GM19023 (cell line): ENCODE measurements at regions not wholly inside any gene's neighbourhood (a gene's known extent, or its start where the extent isn't known, plus 50 kb on each side); places are given as distances from the start of the nearest gene placed in this dataset.
"Not testable (repeated sequence)": the region's sequence is repeated elsewhere in the genome, so short reads cannot be mapped to it uniquely, and the experiment has no call there.

Experiments used
- ATAC-seq: cut with Tn5 transposase; IDR thresholded peaks from one replicate; pipeline ENCODE4 v1.9.1; 2021; ENCODE audit warnings: mild to moderate bottlenecking, moderate library complexity; ENCODE audit not compliant: unreplicated experiment

GRCh38 chr7:130845581-130846085, 111.6 kb upstream of the KLF14 start:
- no peak for ATAC-seq

- no peak for ATAC-seq
These were observed 115.6 kb upstream of the KLF14 start for GRCh38 chr7:130849604-130850003.

- ATAC-seq: no peak
These were observed 116.9 kb upstream of the KLF14 start for GRCh38 chr7:130850956-130851355.

- no peak for ATAC-seq
These were observed 118.9 kb upstream of the KLF14 start for GRCh38 chr7:130852867-130853266.

GRCh38 chr7:130853503-130854279, 119.7 kb upstream of the KLF14 start:
- ATAC-seq: no peak

- ATAC-seq: no peak
These were observed 120.5 kb upstream of the KLF14 start for GRCh38 chr7:130854481-130854880.

- ATAC-seq: no peak
These were observed 122.9 kb upstream of the KLF14 start for GRCh38 chr7:130856866-130857265.

GRCh38 chr7:130860832-130861231, 126.8 kb upstream of the KLF14 start:
- not testable (repeated sequence) for ATAC-seq

GRCh38 chr7:130865408-130866236, 131.6 kb upstream of the KLF14 start:
- no peak for ATAC-seq

- no peak for ATAC-seq
These were observed 133.0 kb upstream of the KLF14 start for GRCh38 chr7:130867039-130867438.

GRCh38 chr7:130867581-130868136, 133.7 kb upstream of the KLF14 start:
- no peak for ATAC-seq

- no peak for ATAC-seq
These were observed 134.1 kb upstream of the KLF14 start for GRCh38 chr7:130868139-130868538.

- ATAC-seq: no peak
These were observed 135.9 kb upstream of the KLF14 start for GRCh38 chr7:130869918-130870317.

- ATAC-seq: no peak
These were observed 138.3 kb upstream of the KLF14 start for GRCh38 chr7:130872341-130872740.

- ATAC-seq: no peak
These were observed 138.9 kb upstream of the KLF14 start for GRCh38 chr7:130872756-130873448.

GRCh38 chr7:130874071-130874915, 140.3 kb upstream of the KLF14 start:
- no peak for ATAC-seq

- no peak for ATAC-seq
These were observed 141.3 kb upstream of the KLF14 start for GRCh38 chr7:130875265-130875741.

- ATAC-seq: no peak
These were observed 141.9 kb upstream of the KLF14 start for GRCh38 chr7:130875901-130876300.

- ATAC-seq: no peak
These were observed 143.4 kb upstream of the KLF14 start for GRCh38 chr7:130877236-130877990.
